ENCODE measurements at regions not wholly inside any gene's neighbourhood (a gene's known extent, or its start where the extent isn't known, plus 50 kb on each side); places are given as distances from the start of the nearest gene placed in this dataset.

DNA sequence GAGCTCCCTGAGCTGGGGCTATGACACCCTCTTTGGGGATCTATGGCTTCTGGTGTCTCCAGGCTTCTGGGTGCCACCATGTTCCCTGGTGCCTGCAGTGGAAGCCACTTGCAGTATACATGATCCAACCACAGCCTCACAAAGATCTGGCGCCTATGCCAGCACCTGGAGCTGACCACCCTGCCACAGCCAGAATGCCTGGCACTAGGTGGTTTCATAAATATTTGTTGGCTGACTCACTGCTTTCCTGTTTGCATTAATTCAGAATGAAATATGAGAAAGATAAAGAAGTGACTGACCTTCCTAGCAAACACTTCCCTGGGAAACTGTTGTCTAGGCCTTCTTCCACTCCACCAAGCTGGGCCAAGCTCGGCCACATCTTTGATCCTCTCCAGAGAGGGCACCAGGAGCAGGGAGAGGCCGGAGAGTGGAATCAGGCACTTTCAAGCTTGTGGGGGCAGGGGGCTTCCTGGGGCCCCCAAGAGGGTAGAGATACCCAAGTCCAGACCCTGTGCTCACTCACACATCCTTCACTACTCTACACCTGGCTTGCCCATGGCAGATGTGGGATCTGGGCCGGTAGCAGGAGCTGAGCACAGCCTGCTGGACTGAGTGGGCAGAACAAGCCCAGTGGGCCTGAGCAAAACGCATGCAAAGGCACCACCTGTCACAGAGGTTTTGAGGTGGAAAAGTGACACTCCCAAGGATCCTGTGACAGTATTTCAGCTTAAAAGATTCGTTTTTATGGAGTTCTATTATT lies 565.7 kb downstream of the SLC4A3 start:
- CTCF ChIA-PET: no interaction called here
- H3K4me1 Mint-ChIP-seq: no peaks in the 10 kb centered on the region
- H3K4me3 Mint-ChIP-seq: no peak overlapping the region
- intact Hi-C loops (cut with micrococcal nuclease): no loop called here
- Histone ChIP-seq H3K4me1 (ENCODE audit: control insufficient read depth in 2 of 2, insufficient read depth in 2 of 2, low read length in 2 of 2) (no peaks in the 10 kb centered on the region), H3K36me3 (ENCODE audit: control insufficient read depth in 2 of 3, insufficient read depth in 3 of 3, low read length in 3 of 3) (no peaks in the 10 kb centered on the region), H3K9me3 (ENCODE audit: control insufficient read depth in 2 of 3, low read length in 3 of 3) (no peaks in the 10 kb centered on the region), H3K27me3 (ENCODE audit: control insufficient read depth in 2 of 2, insufficient read depth in 2 of 2, low read length in 2 of 2) (no peaks in the 10 kb centered on the region), H3K4me3 (ENCODE audit: low read length) (no peak overlapping the region), H3K27ac (ENCODE audit: low read depth, low read length) (no peak overlapping the region)
- H3K9me3 Mint-ChIP-seq: peaks cover 0 to 18% (median 7%) of the 10 kb centered on the region in 11 donors
- peaks cover 0 to 3% (median 0%) of the 10 kb centered on the region in 5 donors for H3K27me3 Mint-ChIP-seq
- no peaks in the 10 kb centered on the region for H3K36me3 Mint-ChIP-seq
- no peak overlapping the region for H3K27ac Mint-ChIP-seq
- ATAC-seq (no peak), DNase-seq (no peak)
- POLR2A ChIA-PET: no interaction called here

GRCh38 chr2:220194630-220195584 lies 567.5 kb downstream of the SLC4A3 start:
- H3K36me3 Mint-ChIP-seq: no peaks in the 10 kb centered on the region
- peaks cover 0 to 18% (median 6%) of the 10 kb centered on the region in 11 donors for H3K9me3 Mint-ChIP-seq
- no peaks in the 10 kb centered on the region for H3K4me1 Mint-ChIP-seq
- CTCF ChIA-PET: no interaction called here
- POLR2A ChIA-PET: no interaction called here
- DNase-seq (no peak), ATAC-seq (no peak)
- Histone ChIP-seq H3K9me3 (ENCODE audit: control insufficient read depth in 2 of 3, low read length in 3 of 3) (no peaks in the 10 kb centered on the region), H3K4me3 (ENCODE audit: low read length) (no peak overlapping the region), H3K27me3 (ENCODE audit: control insufficient read depth in 2 of 2, insufficient read depth in 2 of 2, low read length in 2 of 2) (no peaks in the 10 kb centered on the region), H3K4me1 (ENCODE audit: control insufficient read depth in 2 of 2, insufficient read depth in 2 of 2, low read length in 2 of 2) (no peaks in the 10 kb centered on the region), H3K27ac (ENCODE audit: low read depth, low read length) (no peak overlapping the region), H3K36me3 (ENCODE audit: control insufficient read depth in 2 of 3, insufficient read depth in 3 of 3, low read length in 3 of 3) (no peaks in the 10 kb centered on the region)
- H3K27ac Mint-ChIP-seq: no peak overlapping the region
- H3K27me3 Mint-ChIP-seq: peaks cover 0 to 5% (median 0%) of the 10 kb centered on the region in 5 donors
- no peak overlapping the region for H3K4me3 Mint-ChIP-seq
- intact Hi-C loops (cut with micrococcal nuclease): no loop called here

DNA sequence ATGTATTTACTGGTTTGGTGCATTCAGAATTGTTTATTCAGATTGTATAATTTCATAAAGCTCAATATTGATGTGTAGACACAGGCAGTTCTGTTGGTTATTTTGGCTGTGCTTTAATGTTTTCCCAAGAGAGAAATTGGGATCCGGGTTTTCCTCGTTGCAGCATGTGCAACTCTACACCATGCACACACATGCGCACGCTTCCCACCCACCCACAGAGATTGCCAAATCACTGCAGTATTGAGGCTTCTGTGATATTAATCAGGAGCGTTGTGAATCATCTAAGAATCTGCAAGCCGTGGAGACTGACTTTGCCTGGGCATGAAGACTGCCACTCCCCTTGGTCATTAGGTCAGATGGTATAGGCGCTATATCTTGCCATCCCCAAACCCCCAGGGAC lies 571.5 kb downstream of the SLC4A3 start:
- H3K36me3 Mint-ChIP-seq: no peaks in the 10 kb centered on the region
- intact Hi-C loops (cut with micrococcal nuclease): no loop called here
- no peaks in the 10 kb centered on the region for H3K4me1 ChIP-seq (ENCODE audit: control insufficient read depth in 2 of 2, insufficient read depth in 2 of 2, low read length in 2 of 2)
- peaks cover 0 to 13% (median 5%) of the 10 kb centered on the region in 5 donors for H3K27me3 Mint-ChIP-seq
- CTCF ChIA-PET: no interaction called here
- H3K4me3 Mint-ChIP-seq: no peak overlapping the region
- H3K9me3 Mint-ChIP-seq: peaks cover 0 to 14% (median 5%) of the 10 kb centered on the region in 11 donors
- H3K4me1 Mint-ChIP-seq: no peaks in the 10 kb centered on the region
- no peaks in the 10 kb centered on the region for H3K27me3 ChIP-seq (ENCODE audit: control insufficient read depth in 2 of 2, insufficient read depth in 2 of 2, low read length in 2 of 2)
- ATAC-seq: no peak
- no peaks in the 10 kb centered on the region for H3K36me3 ChIP-seq (ENCODE audit: control insufficient read depth in 2 of 3, insufficient read depth in 3 of 3, low read length in 3 of 3)
- H3K9me3 ChIP-seq (ENCODE audit: control insufficient read depth in 2 of 3, low read length in 3 of 3): no peaks in the 10 kb centered on the region
- H3K27ac Mint-ChIP-seq: no peak overlapping the region
- POLR2A ChIA-PET: no interaction called here
- no peak overlapping the region for H3K4me3 ChIP-seq (ENCODE audit: low read length)
- no peak for DNase-seq
- H3K27ac ChIP-seq (ENCODE audit: low read depth, low read length): no peak overlapping the region

- H3K4me1 Mint-ChIP-seq: no peaks in the 10 kb centered on the region
- H3K36me3 Mint-ChIP-seq: no peaks in the 10 kb centered on the region
- POLR2A ChIA-PET: no interaction called here
- H3K9me3 Mint-ChIP-seq: peaks cover 0 to 14% (median 1%) of the 10 kb centered on the region in 11 donors
- no peaks in the 10 kb centered on the region for H3K27me3 ChIP-seq (ENCODE audit: control insufficient read depth in 2 of 2, insufficient read depth in 2 of 2, low read length in 2 of 2)
- intact Hi-C loops (cut with micrococcal nuclease): no loop called here
- DNase-seq (no peak), ATAC-seq (no peak)
- H3K4me3 ChIP-seq (ENCODE audit: low read length): no peak overlapping the region
- H3K9me3 ChIP-seq (ENCODE audit: control insufficient read depth in 2 of 3, low read length in 3 of 3): no peaks in the 10 kb centered on the region
- no peaks in the 10 kb centered on the region for H3K36me3 ChIP-seq (ENCODE audit: control insufficient read depth in 2 of 3, insufficient read depth in 3 of 3, low read length in 3 of 3)
- no peaks in the 10 kb centered on the region for H3K4me1 ChIP-seq (ENCODE audit: control insufficient read depth in 2 of 2, insufficient read depth in 2 of 2, low read length in 2 of 2)
- CTCF ChIA-PET: no interaction called here
- H3K4me3 Mint-ChIP-seq: no peak overlapping the region
- peaks cover 0 to 13% (median 5%) of the 10 kb centered on the region in 5 donors for H3K27me3 Mint-ChIP-seq
- H3K27ac Mint-ChIP-seq: no peak overlapping the region
- H3K27ac ChIP-seq (ENCODE audit: low read depth, low read length): no peak overlapping the region
Measured at GRCh38 chr2:220202066-220202465, 574.6 kb downstream of the SLC4A3 start.

DNA sequence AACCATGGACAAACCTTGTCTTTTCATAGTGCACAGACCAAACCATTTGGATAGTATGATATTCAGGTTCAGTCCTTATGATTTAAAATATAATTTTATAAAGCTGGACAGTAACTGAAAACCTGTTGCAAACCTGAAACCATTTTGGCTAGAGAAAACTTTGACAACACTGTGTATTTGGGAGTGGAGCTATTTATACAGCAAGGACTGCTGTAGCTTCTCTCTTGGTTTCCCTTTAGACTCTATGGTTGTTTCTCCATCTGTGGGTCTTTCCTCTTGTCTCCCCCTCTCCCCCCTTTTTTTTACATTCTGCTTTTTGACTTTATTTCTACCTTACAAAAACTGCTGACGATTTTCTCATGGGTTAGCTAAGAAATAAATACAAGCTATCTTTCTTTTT lies 581.7 kb downstream of the SLC4A3 start:
- Mint-ChIP-seq H3K4me1 (no peaks in the 10 kb centered on the region), H3K27me3 (no peaks in the 10 kb centered on the region), H3K4me3 (no peak overlapping the region), H3K36me3 (no peaks in the 10 kb centered on the region), H3K9me3 (peaks cover 0 to 2% (median 0%) of the 10 kb centered on the region in 11 donors), H3K27ac (no peak overlapping the region)
- H3K9me3 ChIP-seq (ENCODE audit: control insufficient read depth in 2 of 3, low read length in 3 of 3): no peaks in the 10 kb centered on the region
- intact Hi-C loops (cut with micrococcal nuclease): no loop called here
- H3K27ac ChIP-seq (ENCODE audit: low read depth, low read length): no peak overlapping the region
- DNase-seq (no peak), ATAC-seq (no peak)
- CTCF ChIA-PET: no interaction called here
- H3K27me3 ChIP-seq (ENCODE audit: control insufficient read depth in 2 of 2, insufficient read depth in 2 of 2, low read length in 2 of 2): no peaks in the 10 kb centered on the region
- POLR2A ChIA-PET: no interaction called here
- no peaks in the 10 kb centered on the region for H3K4me1 ChIP-seq (ENCODE audit: control insufficient read depth in 2 of 2, insufficient read depth in 2 of 2, low read length in 2 of 2)
- no peak overlapping the region for H3K4me3 ChIP-seq (ENCODE audit: low read length)
- no peaks in the 10 kb centered on the region for H3K36me3 ChIP-seq (ENCODE audit: control insufficient read depth in 2 of 3, insufficient read depth in 3 of 3, low read length in 3 of 3)

- POLR2A ChIA-PET: no interaction called here
- intact Hi-C loops (cut with micrococcal nuclease): no loop called here
Measured at GRCh38 chr2:220209751-220210150, 582.3 kb downstream of the SLC4A3 start.

More at GRCh38 chr2:220209751-220210150, 582.3 kb downstream of the SLC4A3 start:
- Mint-ChIP-seq H3K27ac (no peak overlapping the region), H3K4me1 (no peaks in the 10 kb centered on the region), H3K9me3 (peaks cover 0 to 2% (median 0%) of the 10 kb centered on the region in 11 donors), H3K36me3 (no peaks in the 10 kb centered on the region), H3K27me3 (no peaks in the 10 kb centered on the region), H3K4me3 (no peak overlapping the region)
- H3K27ac ChIP-seq (ENCODE audit: low read depth, low read length): no peak overlapping the region
- DNase-seq (no peak), ATAC-seq (no peak)
- H3K36me3 ChIP-seq (ENCODE audit: control insufficient read depth in 2 of 3, insufficient read depth in 3 of 3, low read length in 3 of 3): no peaks in the 10 kb centered on the region
- H3K9me3 ChIP-seq (ENCODE audit: control insufficient read depth in 2 of 3, low read length in 3 of 3): no peaks in the 10 kb centered on the region
- CTCF ChIA-PET: no interaction called here
- H3K4me3 ChIP-seq (ENCODE audit: low read length): no peak overlapping the region
- H3K27me3 ChIP-seq (ENCODE audit: control insufficient read depth in 2 of 2, insufficient read depth in 2 of 2, low read length in 2 of 2): no peaks in the 10 kb centered on the region
- no peaks in the 10 kb centered on the region for H3K4me1 ChIP-seq (ENCODE audit: control insufficient read depth in 2 of 2, insufficient read depth in 2 of 2, low read length in 2 of 2)
